ENCODE measurements at regions not wholly inside any gene's neighbourhood (a gene's known extent, or its start where the extent isn't known, plus 50 kb on each side); places are given as distances from the start of the nearest gene placed in this dataset.
A peak's percentile ranks its signal among the peaks of the same experiment; 100 is the strongest.

- Histone ChIP-seq H3K9me3 (ENCODE audit: control insufficient read depth in 2 of 3, insufficient read depth in 1 of 3, low read length in 3 of 3) (peaks cover 0 to 9% (median 0%) of the 10 kb centered on the region in 3 donors), H3K4me1 (ENCODE audit: control insufficient read depth in 2 of 3, insufficient read depth in 2 of 3, low read depth in 1 of 3, low read length in 3 of 3) (no peaks in the 10 kb centered on the region), H3K9ac (ENCODE audit: low read length in 3 of 3) (no peak overlapping the region), H3K36me3 (ENCODE audit: control insufficient read depth in 2 of 3, insufficient read depth in 3 of 3, low read length in 3 of 3) (no peaks in the 10 kb centered on the region), H3K27ac (ENCODE audit: low read depth in 2 of 2, low read length in 2 of 2) (no peak overlapping the region), H3K27me3 (ENCODE audit: control insufficient read depth, insufficient read depth, low read length) (no peaks in the 10 kb centered on the region), H3K4me3 (ENCODE audit: low read length in 3 of 3) (no peak overlapping the region)
- DNase-seq (no peak), FAIRE-seq (no peak)
- intact Hi-C loops (cut with DNase I): no loop called here
- TF ChIP-seq CTCF (IDR thresholded peaks at IDR 0.05; ENCODE audit: borderline replicate concordance, extremely low read depth, insufficient read depth): no peak
Observed at GRCh38 chr5:66427139-66427442, 169.1 kb upstream of the MAST4 start.

- Histone ChIP-seq H3K36me3 (ENCODE audit: control insufficient read depth in 2 of 3, insufficient read depth in 3 of 3, low read length in 3 of 3) (no peaks in the 10 kb centered on the region), H3K27me3 (ENCODE audit: control insufficient read depth, insufficient read depth, low read length) (no peaks in the 10 kb centered on the region), H3K4me1 (ENCODE audit: control insufficient read depth in 2 of 3, insufficient read depth in 2 of 3, low read depth in 1 of 3, low read length in 3 of 3) (no peaks in the 10 kb centered on the region), H3K9me3 (ENCODE audit: control insufficient read depth in 2 of 3, insufficient read depth in 1 of 3, low read length in 3 of 3) (no peaks in the 10 kb centered on the region), H3K4me3 (ENCODE audit: low read length in 3 of 3) (no peak overlapping the region), H3K27ac (ENCODE audit: low read depth in 2 of 2, low read length in 2 of 2) (no peak overlapping the region), H3K9ac (ENCODE audit: low read length in 3 of 3) (no peak overlapping the region)
- FAIRE-seq: no peak
- peak; percentile 26 for TF ChIP-seq CTCF (IDR thresholded peaks at IDR 0.05; ENCODE audit: borderline replicate concordance, extremely low read depth, insufficient read depth)
- DNase-seq: no peak
- intact Hi-C loops (cut with DNase I): no loop called here
Observed at GRCh38 chr5:66436721-66437120, 159.5 kb upstream of the MAST4 start.

GRCh38 chr5:66438087-66438486 is 158.1 kb upstream of the MAST4 start:
- Histone ChIP-seq H3K4me3 (ENCODE audit: low read length in 3 of 3) (no peak overlapping the region), H3K9me3 (ENCODE audit: control insufficient read depth in 2 of 3, insufficient read depth in 1 of 3, low read length in 3 of 3) (no peaks in the 10 kb centered on the region), H3K36me3 (ENCODE audit: control insufficient read depth in 2 of 3, insufficient read depth in 3 of 3, low read length in 3 of 3) (no peaks in the 10 kb centered on the region), H3K27ac (ENCODE audit: low read depth in 2 of 2, low read length in 2 of 2) (no peak overlapping the region), H3K27me3 (ENCODE audit: control insufficient read depth, insufficient read depth, low read length) (no peaks in the 10 kb centered on the region), H3K4me1 (ENCODE audit: control insufficient read depth in 2 of 3, insufficient read depth in 2 of 3, low read depth in 1 of 3, low read length in 3 of 3) (no peaks in the 10 kb centered on the region), H3K9ac (ENCODE audit: low read length in 3 of 3) (no peak overlapping the region)
- intact Hi-C loops (cut with DNase I): no loop called here
- no peak for TF ChIP-seq CTCF (IDR thresholded peaks at IDR 0.05; ENCODE audit: borderline replicate concordance, extremely low read depth, insufficient read depth)
- DNase-seq (no peak), FAIRE-seq (no peak)

GRCh38 chr5:66438696-66439095 is 157.5 kb upstream of the MAST4 start:
- no peak overlapping the region for H3K4me3 ChIP-seq (ENCODE audit: low read length in 3 of 3)
- no peaks in the 10 kb centered on the region for H3K9me3 ChIP-seq (ENCODE audit: control insufficient read depth in 2 of 3, insufficient read depth in 1 of 3, low read length in 3 of 3)
- no peak overlapping the region for H3K9ac ChIP-seq (ENCODE audit: low read length in 3 of 3)
- H3K36me3 ChIP-seq (ENCODE audit: control insufficient read depth in 2 of 3, insufficient read depth in 3 of 3, low read length in 3 of 3): no peaks in the 10 kb centered on the region
- no peaks in the 10 kb centered on the region for H3K4me1 ChIP-seq (ENCODE audit: control insufficient read depth in 2 of 3, insufficient read depth in 2 of 3, low read depth in 1 of 3, low read length in 3 of 3)
- DNase-seq: no peak
- no peak for TF ChIP-seq CTCF (IDR thresholded peaks at IDR 0.05; ENCODE audit: borderline replicate concordance, extremely low read depth, insufficient read depth)
- no peak overlapping the region for H3K27ac ChIP-seq (ENCODE audit: low read depth in 2 of 2, low read length in 2 of 2)
- no peaks in the 10 kb centered on the region for H3K27me3 ChIP-seq (ENCODE audit: control insufficient read depth, insufficient read depth, low read length)
- intact Hi-C loops (cut with DNase I): no loop called here
- no peak for FAIRE-seq
